ENCODE measurements at regions not wholly inside any gene's neighbourhood (a gene's known extent, or its start where the extent isn't known, plus 50 kb on each side); places are given as distances from the start of the nearest gene placed in this dataset.
"Not testable (repeated sequence)": the region's sequence is repeated elsewhere in the genome, so short reads cannot be mapped to it uniquely, and the experiment has no call there.

- Histone ChIP-seq H2AFZ (ENCODE audit: low read length) (no peak overlapping the region), H3K36me3 (ENCODE audit: insufficient read depth, low read length) (no peaks in the 10 kb centered on the region), H3K4me2 (ENCODE audit: insufficient read depth, low read length) (no peak overlapping the region), H3K27me3 (ENCODE audit: insufficient read depth, low read length) (no peaks in the 10 kb centered on the region), H4K20me1 (ENCODE audit: insufficient read depth, low read length) (no peaks in the 10 kb centered on the region), H3K4me3 (ENCODE audit: insufficient read depth, low read length) (no peak overlapping the region), H3K9me3 (ENCODE audit: low read depth, low read length) (no peaks in the 10 kb centered on the region), H3K27ac (ENCODE audit: low read depth, low read length) (no peak overlapping the region), H3K79me2 (ENCODE audit: insufficient read depth, low read length) (no peaks in the 10 kb centered on the region), H3K4me1 (ENCODE audit: insufficient read depth, low read length) (no peaks in the 10 kb centered on the region)
- DNase-seq (ENCODE audit: insufficient read length, low spot score, missing footprints), result no peak
- no peak for TF ChIP-seq CTCF (IDR thresholded peaks at IDR 0.05; ENCODE audit: extremely low read depth, low read depth, low read length)
Observed at GRCh38 chr11:38839071-38839470, 2241.0 kb upstream of the RAG2 start.

GRCh38 chr11:38835966-38836365, 2237.9 kb upstream of the RAG2 start:
- H3K4me1 ChIP-seq (ENCODE audit: insufficient read depth, low read length), result no peaks in the 10 kb centered on the region
- H3K4me2 ChIP-seq (ENCODE audit: insufficient read depth, low read length), result no peak overlapping the region
- no peak for TF ChIP-seq CTCF (IDR thresholded peaks at IDR 0.05; ENCODE audit: extremely low read depth, low read depth, low read length)
- H3K27ac ChIP-seq (ENCODE audit: low read depth, low read length), result no peak overlapping the region
- H3K36me3 ChIP-seq (ENCODE audit: insufficient read depth, low read length), result no peaks in the 10 kb centered on the region
- no peak overlapping the region for H3K4me3 ChIP-seq (ENCODE audit: insufficient read depth, low read length)
- H3K9me3 ChIP-seq (ENCODE audit: low read depth, low read length), result no peaks in the 10 kb centered on the region
- H4K20me1 ChIP-seq (ENCODE audit: insufficient read depth, low read length), result no peaks in the 10 kb centered on the region
- no peak for DNase-seq (ENCODE audit: insufficient read length, low spot score, missing footprints)
- no peak overlapping the region for H2AFZ ChIP-seq (ENCODE audit: low read length)
- H3K79me2 ChIP-seq (ENCODE audit: insufficient read depth, low read length), result no peaks in the 10 kb centered on the region
- H3K27me3 ChIP-seq (ENCODE audit: insufficient read depth, low read length), result no peaks in the 10 kb centered on the region

GRCh38 chr11:38824573-38824972, 2226.5 kb upstream of the RAG2 start:
- Histone ChIP-seq H3K9me3 (ENCODE audit: low read depth, low read length) (no peaks in the 10 kb centered on the region), H3K79me2 (ENCODE audit: insufficient read depth, low read length) (no peaks in the 10 kb centered on the region), H3K36me3 (ENCODE audit: insufficient read depth, low read length) (no peaks in the 10 kb centered on the region), H2AFZ (ENCODE audit: low read length) (no peak overlapping the region), H3K4me2 (ENCODE audit: insufficient read depth, low read length) (no peak overlapping the region), H3K27me3 (ENCODE audit: insufficient read depth, low read length) (no peaks in the 10 kb centered on the region), H4K20me1 (ENCODE audit: insufficient read depth, low read length) (no peaks in the 10 kb centered on the region), H3K27ac (ENCODE audit: low read depth, low read length) (no peak overlapping the region), H3K4me1 (ENCODE audit: insufficient read depth, low read length) (no peaks in the 10 kb centered on the region), H3K4me3 (ENCODE audit: insufficient read depth, low read length) (no peak overlapping the region)
- TF ChIP-seq CTCF (IDR thresholded peaks at IDR 0.05; ENCODE audit: extremely low read depth, low read depth, low read length), result no peak
- DNase-seq (ENCODE audit: insufficient read length, low spot score, missing footprints), result no peak

- not testable (repeated sequence) for H3K4me1 ChIP-seq (ENCODE audit: insufficient read depth, low read length); H2AFZ ChIP-seq (ENCODE audit: low read length); H3K9me3 ChIP-seq (ENCODE audit: low read depth, low read length); H3K4me3 ChIP-seq (ENCODE audit: insufficient read depth, low read length); H3K79me2 ChIP-seq (ENCODE audit: insufficient read depth, low read length); DNase-seq (ENCODE audit: insufficient read length, low spot score, missing footprints); H4K20me1 ChIP-seq (ENCODE audit: insufficient read depth, low read length); H3K27me3 ChIP-seq (ENCODE audit: insufficient read depth, low read length); H3K4me2 ChIP-seq (ENCODE audit: insufficient read depth, low read length); H3K36me3 ChIP-seq (ENCODE audit: insufficient read depth, low read length); H3K27ac ChIP-seq (ENCODE audit: low read depth, low read length)
Observed at GRCh38 chr11:38821786-38822185, 2223.8 kb upstream of the RAG2 start.

GRCh38 chr11:38819981-38820380, 2221.9 kb upstream of the RAG2 start:
- no peaks in the 10 kb centered on the region for H4K20me1 ChIP-seq (ENCODE audit: insufficient read depth, low read length)
- no peak overlapping the region for H3K4me3 ChIP-seq (ENCODE audit: insufficient read depth, low read length)
- no peaks in the 10 kb centered on the region for H3K36me3 ChIP-seq (ENCODE audit: insufficient read depth, low read length)
- H3K27me3 ChIP-seq (ENCODE audit: insufficient read depth, low read length), result no peaks in the 10 kb centered on the region
- no peak overlapping the region for H2AFZ ChIP-seq (ENCODE audit: low read length)
- TF ChIP-seq CTCF (IDR thresholded peaks at IDR 0.05; ENCODE audit: extremely low read depth, low read depth, low read length), result no peak
- no peaks in the 10 kb centered on the region for H3K9me3 ChIP-seq (ENCODE audit: low read depth, low read length)
- no peak overlapping the region for H3K4me2 ChIP-seq (ENCODE audit: insufficient read depth, low read length)
- H3K27ac ChIP-seq (ENCODE audit: low read depth, low read length), result no peak overlapping the region
- no peaks in the 10 kb centered on the region for H3K4me1 ChIP-seq (ENCODE audit: insufficient read depth, low read length)
- no peaks in the 10 kb centered on the region for H3K79me2 ChIP-seq (ENCODE audit: insufficient read depth, low read length)
- DNase-seq (ENCODE audit: insufficient read length, low spot score, missing footprints), result no peak

Measured in osteoblast (primary cell).